ENCODE measurements at regions not wholly inside any gene's neighbourhood (a gene's known extent, or its start where the extent isn't known, plus 50 kb on each side); places are given as distances from the start of the nearest gene placed in this dataset.

GRCh38 chr17:69818467-69818866 is 256.6 kb upstream of the KCNJ16 start:
- TF ChIP-seq CTCF (IDR thresholded peaks at IDR 0.05) (no peak), POLR2A (IDR thresholded peaks at IDR 0.05) (no peak), EP300 (IDR thresholded peaks at IDR 0.05) (no peak), POLR2AphosphoS5 (IDR thresholded peaks at IDR 0.05) (no peak)

Measured in upper lobe of left lung (tissue), 4 donors.